Adrenal gland (tissue), 9 donors: ENCODE measurements at regions not wholly inside any gene's neighbourhood (a gene's known extent, or its start where the extent isn't known, plus 50 kb on each side); places are given as distances from the start of the nearest gene placed in this dataset.
"Not testable (repeated sequence)": the region's sequence is repeated elsewhere in the genome, so short reads cannot be mapped to it uniquely, and the experiment has no call there.

Experiments
- DNase-seq, 7 donors: peaks; one replicate each; pipeline ENCODE4 v3.0.0-alpha.2; 2019 to 2020
- H3K27ac ChIP-seq, 5 donors: fragments of 200-600 bp; sonication (generic) in 4 of 5; 1 replicate in 3 of 5; 2 replicates in 2 of 5; pipeline versions ENCODE4 v1.5.1 to v1.8.0; 2016 to 2020; ENCODE audit warnings: mild to moderate bottlenecking in 1 of 5
- H3K27me3 ChIP-seq: fragments of 200-600 bp; 2 replicates; pipeline ENCODE4 v1.8.0; 2021
- H3K36me3 ChIP-seq, 2 donors: fragments of 200-600 bp; replicated peaks in 1 of 2; 1 replicate in 1 of 2; 2 replicates in 1 of 2; pipeline versions ENCODE4 v1.5.1 to v1.8.0; 2018 to 2022
- H3K4me1 ChIP-seq, 2 donors: fragments of 200-600 bp; replicated peaks in 1 of 2; 1 replicate in 1 of 2; 2 replicates in 1 of 2; pipeline versions ENCODE4 v1.5.1 to v1.8.0; 2018 to 2021
- H3K4me3 ChIP-seq, 4 donors: fragments of 200-600 bp; sonication (generic) in 3 of 4; one replicate each; pipeline ENCODE4 v1.5.1; 2016 to 2018
- H3K9me3 ChIP-seq, 3 donors: fragments of 200-600 bp; sonication (generic) in 1 of 3; replicated peaks in 1 of 3; 1 replicate in 2 of 3; 2 replicates in 1 of 3; pipeline versions ENCODE4 v1.5.1 to v1.8.0; 2016 to 2021
- CTCF ChIP-seq, 6 experiments: fragments of 450-650 bp in 4 of 6; fragments of 200-600 bp in 2 of 6; sonication (generic) in 1 of 6; IDR thresholded peaks; 1 replicate in 5 of 6; 2 replicates in 1 of 6; pipeline versions ENCODE4 v1.5.1 to v1.8.0; 2016 to 2021; ENCODE audit warnings: antibody characterized with exemption in 6 of 6, mild to moderate bottlenecking in 2 of 6, moderate library complexity in 1 of 6
- POLR2A ChIP-seq, 2 donors: fragments of 450-650 bp; IDR thresholded peaks; one replicate each; pipeline ENCODE4 v1.6.1; 2017; ENCODE audit warnings: antibody characterized with exemption in 2 of 2, mild to moderate bottlenecking in 2 of 2, moderate library complexity in 1 of 2
- WGBS, 4 donors: extraction: QIAGEN DNeasy Blood & Tissue Kit in 2 of 4; methylation state at CpG; one replicate each; pipeline versions ENCODE4 v1.1.5 to v1.1.7; 2013 to 2017; 5-methylcytosine and 5-hydroxymethylcytosine counted together
- intact Hi-C, 2 donors: fragments of 100-400 bp; cut with DNase I; formaldehyde crosslinking; loops; one replicate each; pipeline versions ENCODE4 v1.14.1 to v1.15.0; 2022 to 2023
- donor health status: healthy with polysubstance abuse.
- donor health status: Bipolar disorder and iron deficiency.
- donor health status: DM: yes; HTN: yes; CAD: no.
- donor health status: DM: no; HTN: no; CAD: no.
- donor health status: DM: no; HTN: no; CAD: no.

- intact Hi-C loops, result no loop called here
- WGBS, 4 donors, result 73 to 78% (median 76%) methylated on average over 10 of the region's 10 CpGs
- no peak for TF ChIP-seq POLR2A (IDR thresholded peaks at IDR 0.05)
- no peak for TF ChIP-seq CTCF (IDR thresholded peaks at IDR 0.05)
- H3K4me1 ChIP-seq, result no peaks in the 10 kb centered on the region
- no peaks in the 10 kb centered on the region for H3K36me3 ChIP-seq
- no peak overlapping the region for H3K27ac ChIP-seq
- no peaks in the 10 kb centered on the region for H3K27me3 ChIP-seq
- peaks cover 0 to 40% (median 0%) of the 10 kb centered on the region in 3 donors for H3K9me3 ChIP-seq
- DNase-seq, result no peak
- no peak overlapping the region for H3K4me3 ChIP-seq
Measured at GRCh38 chr10:42304341-42304740, 334.0 kb downstream of the ZNF33B start.

GRCh38 chr10:42281896-42282295 is 356.5 kb downstream of the ZNF33B start:
- H3K9me3 ChIP-seq, DNase-seq, H3K4me1 ChIP-seq, H3K27me3 ChIP-seq, intact Hi-C loops, H3K27ac ChIP-seq, H3K4me3 ChIP-seq, H3K36me3 ChIP-seq: not testable (repeated sequence)
- 74 to 85% (median 77%) methylated on average over 21 of the region's 21 CpGs for WGBS, 4 donors

DNA sequence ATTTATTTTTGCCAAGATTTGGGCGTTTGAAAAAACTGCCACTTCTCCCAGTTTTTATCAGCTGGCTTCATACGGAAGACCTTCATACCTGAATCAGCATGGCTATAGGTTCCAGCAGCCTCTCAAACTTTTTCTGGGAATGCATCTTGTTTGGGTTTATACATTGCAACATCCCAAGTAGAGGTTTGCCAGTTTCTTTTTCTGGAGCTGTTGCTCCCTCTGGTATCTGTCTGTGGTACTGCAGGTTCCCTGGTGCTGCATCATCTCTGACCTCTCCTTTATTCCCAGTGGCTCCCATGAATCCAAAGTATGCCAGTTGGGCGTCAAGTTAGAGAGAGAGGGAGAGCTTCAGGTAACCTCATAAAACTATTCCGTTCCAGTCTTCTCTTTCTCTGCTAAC is 368.6 kb downstream of the ZNF33B start:
- H3K9me3 ChIP-seq, H3K27me3 ChIP-seq, H3K36me3 ChIP-seq, intact Hi-C loops, H3K4me3 ChIP-seq, H3K4me1 ChIP-seq, H3K27ac ChIP-seq, DNase-seq: not testable (repeated sequence)
- WGBS, 4 donors, result 18 to 33% (median 24%) methylated on average over 3 to 4 of the region's 4 CpGs

- H3K9me3 ChIP-seq, H3K4me3 ChIP-seq, H3K4me1 ChIP-seq, H3K27me3 ChIP-seq, intact Hi-C loops, H3K27ac ChIP-seq, H3K36me3 ChIP-seq, DNase-seq: not testable (repeated sequence)
- whole genome bisulfite sequencing, 4 donors, result 19 to 52% (median 40%) methylated on average over 2 to 6 of the region's 6 CpGs
Measured at GRCh38 chr10:42263259-42263658, 375.1 kb downstream of the ZNF33B start.

- intact Hi-C loops, H3K9me3 ChIP-seq, H3K36me3 ChIP-seq, H3K27ac ChIP-seq, H3K4me1 ChIP-seq, H3K4me3 ChIP-seq, DNase-seq, H3K27me3 ChIP-seq: not testable (repeated sequence)
- WGBS, 4 donors, result 5 to 80% (median 20%) methylated on average over 1 to 53 of the region's 53 CpGs
Measured at GRCh38 chr10:42243002-42243401, 395.4 kb downstream of the ZNF33B start.

GRCh38 chr10:42242135-42242805 is 396.1 kb downstream of the ZNF33B start:
- H3K36me3 ChIP-seq, result no peaks in the 10 kb centered on the region
- H3K27me3 ChIP-seq, result no peaks in the 10 kb centered on the region
- no peak overlapping the region for H3K4me3 ChIP-seq
- TF ChIP-seq POLR2A (IDR thresholded peaks at IDR 0.05) (no peak), CTCF (IDR thresholded peaks at IDR 0.05) (no peak)
- no peak for DNase-seq
- H3K4me1 ChIP-seq, result no peaks in the 10 kb centered on the region
- intact Hi-C loops, result no loop called here
- H3K27ac ChIP-seq, result no peak overlapping the region
- H3K9me3 ChIP-seq, result no peaks in the 10 kb centered on the region
- WGBS, 4 donors, result 9 to 65% (median 23%) methylated on average over 4 to 85 of the region's 85 CpGs

- H3K4me1 ChIP-seq, H3K27ac ChIP-seq, intact Hi-C loops, H3K9me3 ChIP-seq, H3K36me3 ChIP-seq, DNase-seq, H3K4me3 ChIP-seq, H3K27me3 ChIP-seq: not testable (repeated sequence)
- WGBS, 4 donors, result 87 to 100% (median 90%) methylated on average over 7 to 13 of the region's 13 CpGs; no CpG with 5 or more reads in 1 of the 4 donors
Measured at GRCh38 chr10:42236401-42236800, 402.0 kb downstream of the ZNF33B start.

DNA sequence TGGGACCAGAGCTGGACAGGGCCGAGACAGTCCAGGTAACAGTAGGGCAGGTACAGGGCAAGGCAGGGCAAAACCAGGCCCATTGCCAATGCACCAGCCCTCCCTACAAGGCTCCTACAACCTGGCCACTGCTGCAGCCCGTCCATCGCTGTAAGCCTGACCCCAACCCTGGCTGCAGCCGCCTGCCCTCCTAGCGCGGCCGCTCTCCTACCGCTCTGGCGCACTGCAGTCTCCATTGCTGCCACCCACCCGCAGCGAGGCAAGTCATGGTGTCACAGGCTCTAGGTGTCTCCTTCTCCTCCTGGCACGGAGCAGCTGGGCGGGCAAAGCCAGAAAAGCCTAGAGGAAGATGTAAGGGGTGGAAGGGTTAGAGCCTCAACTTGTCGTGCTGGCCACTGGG is 402.6 kb downstream of the ZNF33B start:
- H3K9me3 ChIP-seq, DNase-seq, intact Hi-C loops, H3K4me3 ChIP-seq, H3K27me3 ChIP-seq, H3K27ac ChIP-seq, H3K36me3 ChIP-seq, H3K4me1 ChIP-seq: not testable (repeated sequence)
- WGBS, 4 donors, result 91 to 96% (median 92%) methylated on average over 13 to 14 of the region's 14 CpGs; no CpG with 5 or more reads in 1 of the 4 donors

GRCh38 chr10:42235241-42235640 is 403.1 kb downstream of the ZNF33B start:
- intact Hi-C loops, H3K27me3 ChIP-seq, H3K27ac ChIP-seq, DNase-seq, H3K4me3 ChIP-seq, H3K36me3 ChIP-seq, H3K9me3 ChIP-seq, H3K4me1 ChIP-seq: not testable (repeated sequence)
- WGBS, 4 donors, result 88 to 93% (median 90%) methylated on average over 3 of the region's 3 CpGs; no CpG with 5 or more reads in 1 of the 4 donors
